Activated CD4-positive, alpha-beta T cell treated with anti-CD3 and anti-CD28 coated beads, Interleukin-2, amount 10 ng/mL, durations not matched to agents 7 days and 5 days (primary cell): ENCODE measurements at regions not wholly inside any gene's neighbourhood (a gene's known extent, or its start where the extent isn't known, plus 50 kb on each side); places are given as distances from the start of the nearest gene placed in this dataset.

Experiments used
- CTCF ChIA-PET: fragments of 350-600 bp; sonication (Branson Sonifier 250); formaldehyde crosslinking; loops from one replicate; lab custom pipeline; 2021; ENCODE audit warnings: antibody characterized with exemption; lab: Charles Lee
- POLR2A ChIA-PET: fragments of 350-600 bp; sonication (Branson Sonifier 250); formaldehyde crosslinking; loops from one replicate; lab custom pipeline; 2021; ENCODE audit warnings: antibody characterized with exemption; lab: Charles Lee
- DNase-seq: peaks from one replicate; pipeline ENCODE4 v3.0.0-alpha.2; 2020
- H3K27ac Mint-ChIP-seq: one replicate; pipeline ENCODE4 v1.8.0; 2021; ENCODE audit warnings: mild to moderate bottlenecking, moderate library complexity, mixed read lengths
- H3K27me3 Mint-ChIP-seq: one replicate; pipeline ENCODE4 v1.8.0; 2021; ENCODE audit warnings: mixed read lengths
- H3K36me3 Mint-ChIP-seq: one replicate; pipeline ENCODE4 v1.8.0; 2021; ENCODE audit warnings: low read depth, mixed read lengths
- H3K4me1 Mint-ChIP-seq: one replicate; pipeline ENCODE4 v1.8.0; 2021; ENCODE audit warnings: mixed read lengths
- H3K4me3 Mint-ChIP-seq: one replicate; pipeline ENCODE4 v1.8.0; 2021; ENCODE audit warnings: mild to moderate bottlenecking, moderate library complexity, mixed read lengths
- H3K9me3 Mint-ChIP-seq: one replicate; pipeline ENCODE4 v1.8.0; 2021; ENCODE audit warnings: mixed read lengths

- Mint-ChIP-seq H3K27ac (no peak overlapping the region), H3K27me3 (no peaks in the 10 kb centered on the region), H3K4me1 (no peaks in the 10 kb centered on the region), H3K36me3 (no peaks in the 10 kb centered on the region), H3K4me3 (no peak overlapping the region), H3K9me3 (no peaks in the 10 kb centered on the region)
- POLR2A ChIA-PET, result no interaction called here
- peak; percentile 42 for DNase-seq
- CTCF ChIA-PET, result interaction anchor here (0.6 kb wide), 1 partner anchor 599 kb away, joined by 4 read pairs; no protein-coding TSS in a partner anchor
Observed at GRCh38 chr13:97855570-97856303, 97.7 kb upstream of the IPO5 start.

- Mint-ChIP-seq H3K9me3 (no peaks in the 10 kb centered on the region), H3K27me3 (peaks cover 2% of the 10 kb centered on the region), H3K4me1 (no peaks in the 10 kb centered on the region), H3K36me3 (no peaks in the 10 kb centered on the region), H3K27ac (no peak overlapping the region), H3K4me3 (no peak overlapping the region)
- DNase-seq, result no peak
- ChIA-PET POLR2A (no interaction called here), CTCF (interaction anchor here (0.6 kb wide), 1 partner anchor 599 kb away, joined by 4 read pairs; no protein-coding TSS in a partner anchor)
Observed at GRCh38 chr13:97856304-97856675, 97.2 kb upstream of the IPO5 start.

- ChIA-PET POLR2A (no interaction called here), CTCF (no interaction called here)
- no peaks in the 10 kb centered on the region for H3K4me1 Mint-ChIP-seq
- H3K27me3 Mint-ChIP-seq, result peaks cover 11% of the 10 kb centered on the region
- no peaks in the 10 kb centered on the region for H3K9me3 Mint-ChIP-seq
- no peak overlapping the region for H3K27ac Mint-ChIP-seq
- no peak overlapping the region for H3K4me3 Mint-ChIP-seq
- no peak for DNase-seq
- no peaks in the 10 kb centered on the region for H3K36me3 Mint-ChIP-seq
Observed at GRCh38 chr13:97858161-97858560, 95.3 kb upstream of the IPO5 start.

- H3K27ac Mint-ChIP-seq, result no peak overlapping the region
- H3K27me3 Mint-ChIP-seq, result peaks cover 13% of the 10 kb centered on the region
- H3K4me1 Mint-ChIP-seq, result no peaks in the 10 kb centered on the region
- no peaks in the 10 kb centered on the region for H3K36me3 Mint-ChIP-seq
- H3K4me3 Mint-ChIP-seq, result no peak overlapping the region
- ChIA-PET POLR2A (no interaction called here), CTCF (interaction anchor here (0.7 to 1.1 kb wide), 2 partner anchors 8 to 830 kb away, joined by 4 read pairs; no protein-coding TSS in a partner anchor)
- H3K9me3 Mint-ChIP-seq, result no peaks in the 10 kb centered on the region
- DNase-seq, result no peak
Observed at GRCh38 chr13:97866346-97866745, 87.1 kb upstream of the IPO5 start.

GRCh38 chr13:97866751-97867150 is 86.7 kb upstream of the IPO5 start:
- no peak overlapping the region for H3K4me3 Mint-ChIP-seq
- H3K4me1 Mint-ChIP-seq, result no peaks in the 10 kb centered on the region
- POLR2A ChIA-PET, result no interaction called here
- no peak for DNase-seq
- peaks cover 11% of the 10 kb centered on the region for H3K27me3 Mint-ChIP-seq
- H3K27ac Mint-ChIP-seq, result no peak overlapping the region
- H3K9me3 Mint-ChIP-seq, result no peaks in the 10 kb centered on the region
- CTCF ChIA-PET, result interaction anchor here (0.7 kb wide), 1 partner anchor 830 kb away, joined by 4 read pairs; no protein-coding TSS in a partner anchor
- H3K36me3 Mint-ChIP-seq, result no peaks in the 10 kb centered on the region

- ChIA-PET POLR2A (no interaction called here), CTCF (interaction anchor here (1.4 kb wide), 1 partner anchor 55 kb away, joined by 3 read pairs; no protein-coding TSS in a partner anchor)
- no peak overlapping the region for H3K27ac Mint-ChIP-seq
- no peak for DNase-seq
- no peak overlapping the region for H3K4me3 Mint-ChIP-seq
- H3K4me1 Mint-ChIP-seq, result no peaks in the 10 kb centered on the region
- H3K36me3 Mint-ChIP-seq, result no peaks in the 10 kb centered on the region
- H3K9me3 Mint-ChIP-seq, result no peaks in the 10 kb centered on the region
- H3K27me3 Mint-ChIP-seq, result peaks cover 20% of the 10 kb centered on the region
Observed at GRCh38 chr13:97873398-97873797, 80.1 kb upstream of the IPO5 start.

GRCh38 chr13:97875218-97875617 is 78.3 kb upstream of the IPO5 start:
- no peak for DNase-seq
- CTCF ChIA-PET, result interaction anchor here (1.3 kb wide), 1 partner anchor 9 kb away, joined by 4 read pairs; no protein-coding TSS in a partner anchor
- no peaks in the 10 kb centered on the region for H3K36me3 Mint-ChIP-seq
- H3K27ac Mint-ChIP-seq, result no peak overlapping the region
- POLR2A ChIA-PET, result no interaction called here
- H3K9me3 Mint-ChIP-seq, result no peaks in the 10 kb centered on the region
- no peak overlapping the region for H3K4me3 Mint-ChIP-seq
- no peaks in the 10 kb centered on the region for H3K4me1 Mint-ChIP-seq
- peaks cover 20% of the 10 kb centered on the region for H3K27me3 Mint-ChIP-seq

- no peak overlapping the region for H3K4me3 Mint-ChIP-seq
- no peak for DNase-seq
- ChIA-PET CTCF (no interaction called here), POLR2A (no interaction called here)
- H3K9me3 Mint-ChIP-seq, result no peaks in the 10 kb centered on the region
- no peak overlapping the region for H3K27ac Mint-ChIP-seq
- no peaks in the 10 kb centered on the region for H3K36me3 Mint-ChIP-seq
- H3K4me1 Mint-ChIP-seq, result no peaks in the 10 kb centered on the region
- H3K27me3 Mint-ChIP-seq, result peaks cover 20% of the 10 kb centered on the region
Observed at GRCh38 chr13:97875911-97876310, 77.6 kb upstream of the IPO5 start.

- POLR2A ChIA-PET, result no interaction called here
- no peak overlapping the region for H3K27ac Mint-ChIP-seq
- CTCF ChIA-PET, result no interaction called here
- no peak for DNase-seq
- H3K4me3 Mint-ChIP-seq, result no peak overlapping the region
- H3K9me3 Mint-ChIP-seq, result no peaks in the 10 kb centered on the region
- no peaks in the 10 kb centered on the region for H3K36me3 Mint-ChIP-seq
- peaks cover 13% of the 10 kb centered on the region for H3K27me3 Mint-ChIP-seq
- no peaks in the 10 kb centered on the region for H3K4me1 Mint-ChIP-seq
Observed at GRCh38 chr13:97878431-97879375, 74.8 kb upstream of the IPO5 start.

- ChIA-PET CTCF (no interaction called here), POLR2A (no interaction called here)
- H3K27me3 Mint-ChIP-seq, result peaks cover 8% of the 10 kb centered on the region
- H3K4me3 Mint-ChIP-seq, result no peak overlapping the region
- no peak for DNase-seq
- H3K36me3 Mint-ChIP-seq, result no peaks in the 10 kb centered on the region
- H3K9me3 Mint-ChIP-seq, result no peaks in the 10 kb centered on the region
- no peak overlapping the region for H3K27ac Mint-ChIP-seq
- no peaks in the 10 kb centered on the region for H3K4me1 Mint-ChIP-seq
Observed at GRCh38 chr13:97879646-97880310, 73.7 kb upstream of the IPO5 start.

GRCh38 chr13:97880311-97880675 is 73.2 kb upstream of the IPO5 start:
- no peaks in the 10 kb centered on the region for H3K36me3 Mint-ChIP-seq
- DNase-seq, result no peak
- ChIA-PET POLR2A (no interaction called here), CTCF (no interaction called here)
- no peak overlapping the region for H3K4me3 Mint-ChIP-seq
- H3K9me3 Mint-ChIP-seq, result no peaks in the 10 kb centered on the region
- H3K27ac Mint-ChIP-seq, result no peak overlapping the region
- no peaks in the 10 kb centered on the region for H3K4me1 Mint-ChIP-seq
- H3K27me3 Mint-ChIP-seq, result peaks cover 4% of the 10 kb centered on the region

- H3K27ac Mint-ChIP-seq, result no peak overlapping the region
- CTCF ChIA-PET, result no interaction called here
Observed at GRCh38 chr13:97881556-97881955, 71.9 kb upstream of the IPO5 start.

GRCh38 chr13:97883396-97883795 is 70.1 kb upstream of the IPO5 start:
- no peaks in the 10 kb centered on the region for H3K36me3 Mint-ChIP-seq
- CTCF ChIA-PET, result no interaction called here
- H3K4me1 Mint-ChIP-seq, result no peaks in the 10 kb centered on the region

More at GRCh38 chr13:97881556-97881955, 71.9 kb upstream of the IPO5 start:
- DNase-seq, result no peak
- Mint-ChIP-seq H3K4me3 (no peak overlapping the region), H3K9me3 (no peaks in the 10 kb centered on the region), H3K36me3 (no peaks in the 10 kb centered on the region), H3K4me1 (no peaks in the 10 kb centered on the region), H3K27me3 (no peaks in the 10 kb centered on the region)
- POLR2A ChIA-PET, result no interaction called here

More at GRCh38 chr13:97883396-97883795, 70.1 kb upstream of the IPO5 start:
- H3K27ac Mint-ChIP-seq, result no peak overlapping the region
- DNase-seq, result no peak
- H3K9me3 Mint-ChIP-seq, result no peaks in the 10 kb centered on the region
- H3K4me3 Mint-ChIP-seq, result no peak overlapping the region
- POLR2A ChIA-PET, result no interaction called here
- H3K27me3 Mint-ChIP-seq, result no peaks in the 10 kb centered on the region
